Large intestine (tissue), 3 donors: ENCODE measurements at regions not wholly inside any gene's neighbourhood (a gene's known extent, or its start where the extent isn't known, plus 50 kb on each side); places are given as distances from the start of the nearest gene placed in this dataset.

ENCODE experiments used
- DNase-seq, 2 donors: peaks; one replicate each; pipeline versions ENCODE4 v3.0.0 to v3.0.0-alpha.2; 2013
- H3K27ac ChIP-seq: one replicate; pipeline ENCODE4 v1.5.1; 2013; ENCODE audit warnings: low read length
- H3K27me3 ChIP-seq: 2 replicates; pipeline ENCODE4 v1.6.1; 2013; ENCODE audit warnings: low read length; ENCODE audit not compliant: control insufficient read depth, insufficient read depth
- H3K36me3 ChIP-seq: 2 replicates; pipeline ENCODE4 v1.6.1; 2013; ENCODE audit warnings: low read length; ENCODE audit not compliant: control insufficient read depth, insufficient read depth
- H3K4me1 ChIP-seq: one replicate; pipeline ENCODE4 v1.6.1; 2013; ENCODE audit warnings: low read length; ENCODE audit not compliant: control insufficient read depth, insufficient read depth
- H3K4me3 ChIP-seq: one replicate; pipeline ENCODE4 v1.5.1; 2013; ENCODE audit warnings: low read length
- H3K9me3 ChIP-seq: one replicate; pipeline ENCODE4 v1.6.1; 2013; ENCODE audit warnings: mild to moderate bottlenecking, low read depth, low read length, moderate library complexity; ENCODE audit not compliant: control insufficient read depth
- WGBS: methylation state at CpG from one replicate; pipeline ENCODE4 v1.1.5; 2013; ENCODE audit warnings: low lambda C conversion rate; ENCODE audit not compliant: insufficient coverage; 5-methylcytosine and 5-hydroxymethylcytosine counted together

DNA sequence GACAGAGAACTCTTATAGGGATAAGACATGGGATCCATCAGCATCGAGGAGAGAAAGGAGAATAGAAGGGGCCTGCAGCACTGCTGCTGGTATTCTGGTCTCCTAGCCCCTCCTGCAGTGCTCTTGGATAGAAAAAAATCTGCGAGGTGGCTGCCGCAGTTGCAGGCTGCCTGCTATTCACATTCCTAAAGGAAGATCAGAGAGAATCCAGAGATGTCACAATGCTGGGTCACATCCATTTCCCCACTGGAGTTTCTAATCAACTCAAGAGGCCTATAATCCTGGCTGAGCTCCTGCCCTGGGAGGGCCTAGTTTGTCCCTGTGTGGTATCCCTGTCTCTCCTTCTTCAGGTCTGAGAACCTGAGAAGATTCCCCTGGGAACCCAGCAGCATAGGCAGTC is 357.8 kb downstream of the MAFB start:
- no peaks in the 10 kb centered on the region for H3K27me3 ChIP-seq
- no CpG with 5 or more reads among the region's 3 CpGs for WGBS
- H3K9me3 ChIP-seq = no peaks in the 10 kb centered on the region
- H3K4me3 ChIP-seq = no peak overlapping the region
- H3K27ac ChIP-seq = no peak overlapping the region
- H3K36me3 ChIP-seq = no peaks in the 10 kb centered on the region
- DNase-seq = no peak
- H3K4me1 ChIP-seq = no peaks in the 10 kb centered on the region

DNA sequence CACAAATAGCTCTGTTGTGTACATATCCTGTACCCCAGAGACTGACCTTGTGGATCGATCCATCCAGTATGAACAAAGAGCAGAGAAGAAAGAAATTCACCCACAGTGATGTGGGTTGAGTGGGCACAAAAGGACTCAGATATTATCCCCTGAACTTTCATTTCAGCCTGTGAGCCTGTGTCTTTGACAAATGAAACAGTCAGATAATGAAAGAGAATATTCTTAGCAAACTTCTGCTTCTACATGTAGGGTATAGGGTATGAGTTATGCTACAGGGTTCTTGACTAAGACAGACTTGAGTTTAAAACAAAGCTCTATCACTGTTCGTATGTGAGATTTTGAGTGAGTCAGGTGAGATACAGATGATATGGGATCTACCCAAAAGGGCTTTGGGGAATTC is 359.7 kb downstream of the MAFB start:
- Histone ChIP-seq H3K9me3 (no peaks in the 10 kb centered on the region), H3K36me3 (no peaks in the 10 kb centered on the region), H3K27me3 (no peaks in the 10 kb centered on the region), H3K4me1 (no peaks in the 10 kb centered on the region), H3K27ac (no peak overlapping the region), H3K4me3 (no peak overlapping the region)
- no CpG with 5 or more reads among the region's 2 CpGs for WGBS
- DNase-seq = no peak

DNA sequence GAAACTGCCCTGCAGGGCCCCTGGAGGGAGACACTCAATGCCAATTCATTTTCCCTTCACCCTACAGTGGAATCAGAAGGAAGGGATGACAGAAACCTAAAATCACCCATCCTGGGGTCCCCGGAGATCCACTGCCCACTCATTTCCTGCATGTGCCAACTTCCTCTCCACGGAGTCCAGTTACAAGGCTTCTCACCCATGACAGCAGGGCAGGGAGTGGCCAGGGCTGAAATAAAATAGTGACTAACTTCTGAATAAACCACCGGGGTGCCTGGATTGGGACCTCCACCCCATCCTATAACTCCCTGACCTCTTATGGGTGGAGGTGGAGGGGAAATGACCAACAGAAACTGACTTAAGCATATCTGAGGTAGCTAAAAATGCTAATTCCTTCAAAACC is 362.3 kb downstream of the MAFB start:
- WGBS = no CpG with 5 or more reads among the region's 3 CpGs
- H3K27ac ChIP-seq = no peak overlapping the region
- no peak for DNase-seq

DNA sequence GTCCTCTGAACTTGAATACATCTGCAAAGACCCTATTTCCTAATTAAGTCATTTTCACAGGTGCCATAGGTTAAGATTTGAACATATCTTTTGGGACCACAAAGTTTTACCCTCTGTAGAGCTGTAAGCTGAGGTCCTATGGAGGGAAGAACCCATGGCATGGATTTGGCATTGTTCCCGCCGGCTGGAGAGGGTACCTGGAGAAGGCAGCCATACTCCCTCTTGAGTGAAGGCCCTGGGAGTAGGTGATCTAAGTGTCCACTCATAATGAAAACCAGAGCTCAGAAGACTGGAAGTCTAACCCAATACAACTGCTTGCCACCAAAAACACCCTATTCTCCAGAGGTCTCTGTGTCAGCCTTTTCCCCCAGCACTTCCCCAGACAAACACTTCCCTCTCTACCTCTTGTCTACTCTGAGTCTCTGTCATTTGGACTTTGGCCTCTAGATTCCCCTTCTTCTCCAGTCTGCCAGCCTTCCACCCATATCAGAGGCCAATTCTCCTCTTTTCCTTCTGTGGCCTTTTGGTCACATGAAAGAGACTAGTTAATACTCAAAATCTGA is 363.9 kb downstream of the MAFB start:
- no peak overlapping the region for H3K4me3 ChIP-seq
- WGBS = no CpG with 5 or more reads among the region's 2 CpGs
- no peaks in the 10 kb centered on the region for H3K36me3 ChIP-seq
- H3K4me1 ChIP-seq = no peaks in the 10 kb centered on the region
- no peak for DNase-seq
- no peaks in the 10 kb centered on the region for H3K9me3 ChIP-seq
- H3K27me3 ChIP-seq = no peaks in the 10 kb centered on the region
- H3K27ac ChIP-seq = no peak overlapping the region

More for the DNA sequence above, 362.3 kb downstream of the MAFB start:
- Histone ChIP-seq H3K4me1 (no peaks in the 10 kb centered on the region), H3K4me3 (no peak overlapping the region), H3K27me3 (no peaks in the 10 kb centered on the region), H3K9me3 (no peaks in the 10 kb centered on the region), H3K36me3 (no peaks in the 10 kb centered on the region)

DNA sequence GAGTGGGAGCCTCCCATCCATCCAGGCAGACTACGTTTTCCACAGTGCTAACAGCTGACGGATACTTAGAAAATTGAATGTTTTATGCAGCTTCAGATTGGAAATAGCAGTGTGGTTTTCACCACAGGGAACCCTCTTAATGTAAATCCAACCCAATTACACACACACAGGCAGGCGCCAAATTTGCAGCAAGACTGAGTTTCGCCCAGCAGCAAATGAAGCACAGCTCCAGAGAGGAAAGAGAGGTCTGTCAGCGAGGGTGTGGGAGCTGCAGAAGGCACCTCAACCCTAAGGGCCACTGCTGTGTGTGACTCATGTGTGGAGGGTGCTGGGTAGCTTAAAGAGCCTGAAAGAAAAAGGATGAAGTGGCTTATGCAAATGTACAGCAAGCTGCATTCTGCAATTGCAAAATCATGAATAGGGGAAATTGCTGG is 365.7 kb downstream of the MAFB start:
- Histone ChIP-seq H3K4me3 (no peak overlapping the region), H3K27ac (no peak overlapping the region), H3K27me3 (no peaks in the 10 kb centered on the region), H3K9me3 (no peaks in the 10 kb centered on the region), H3K4me1 (no peaks in the 10 kb centered on the region), H3K36me3 (no peaks in the 10 kb centered on the region)
- no peak for DNase-seq
- no CpG with 5 or more reads among the region's 5 CpGs for WGBS

DNA sequence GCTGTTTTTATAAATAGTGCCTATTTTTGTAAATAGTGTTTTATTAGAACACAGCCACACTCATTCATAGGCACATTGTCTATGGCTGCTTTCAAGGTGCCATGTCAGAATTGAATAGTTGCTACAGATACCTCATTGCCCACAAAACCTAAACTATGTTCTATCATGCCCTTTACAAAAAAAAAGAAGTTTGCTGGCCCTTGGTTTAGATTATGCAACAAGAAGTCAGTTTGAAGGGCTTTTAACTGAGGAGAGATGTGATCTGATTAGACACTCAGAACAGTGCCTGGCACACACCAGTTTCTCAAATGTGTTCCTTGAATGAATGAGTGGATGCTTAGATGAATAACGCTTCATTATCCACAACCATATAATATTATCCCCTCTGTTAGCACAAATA is 366.1 kb downstream of the MAFB start:
- no CpG with 5 or more reads among the region's 1 CpG for WGBS
- H3K4me1 ChIP-seq = no peaks in the 10 kb centered on the region
- no peak for DNase-seq
- H3K36me3 ChIP-seq = no peaks in the 10 kb centered on the region
- H3K9me3 ChIP-seq = no peaks in the 10 kb centered on the region
- H3K4me3 ChIP-seq = no peak overlapping the region
- no peak overlapping the region for H3K27ac ChIP-seq
- H3K27me3 ChIP-seq = no peaks in the 10 kb centered on the region

DNA sequence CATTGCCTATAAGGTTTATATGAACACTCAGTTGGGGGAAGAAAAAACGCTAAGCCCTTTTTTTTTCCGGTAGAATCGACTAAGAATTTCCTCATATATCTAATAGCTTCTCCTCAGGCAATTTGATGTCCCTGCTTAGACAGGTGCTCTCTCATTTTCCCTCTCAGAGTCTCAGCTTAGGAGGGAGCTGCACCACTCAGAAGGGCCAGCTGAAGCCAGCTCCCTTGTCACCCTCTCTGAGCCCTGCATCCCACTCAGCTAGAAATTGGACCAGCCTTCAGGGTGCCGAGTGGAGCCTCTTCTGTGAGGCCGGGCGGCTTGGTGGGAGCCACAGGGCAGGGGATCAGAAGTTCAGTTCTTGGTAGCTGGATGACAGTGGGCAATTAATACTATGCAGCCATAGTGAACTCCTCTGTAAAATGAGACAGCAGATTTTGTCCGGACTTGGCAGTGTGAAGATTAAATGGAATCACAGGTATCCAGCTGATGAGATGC is 368.5 kb downstream of the MAFB start:
- H3K4me3 ChIP-seq = no peak overlapping the region
- H3K9me3 ChIP-seq = no peaks in the 10 kb centered on the region
- H3K27ac ChIP-seq = no peak overlapping the region
- no peaks in the 10 kb centered on the region for H3K27me3 ChIP-seq
- no peak for DNase-seq
- WGBS = no CpG with 5 or more reads among the region's 7 CpGs
- H3K4me1 ChIP-seq = no peaks in the 10 kb centered on the region
- H3K36me3 ChIP-seq = no peaks in the 10 kb centered on the region

DNA sequence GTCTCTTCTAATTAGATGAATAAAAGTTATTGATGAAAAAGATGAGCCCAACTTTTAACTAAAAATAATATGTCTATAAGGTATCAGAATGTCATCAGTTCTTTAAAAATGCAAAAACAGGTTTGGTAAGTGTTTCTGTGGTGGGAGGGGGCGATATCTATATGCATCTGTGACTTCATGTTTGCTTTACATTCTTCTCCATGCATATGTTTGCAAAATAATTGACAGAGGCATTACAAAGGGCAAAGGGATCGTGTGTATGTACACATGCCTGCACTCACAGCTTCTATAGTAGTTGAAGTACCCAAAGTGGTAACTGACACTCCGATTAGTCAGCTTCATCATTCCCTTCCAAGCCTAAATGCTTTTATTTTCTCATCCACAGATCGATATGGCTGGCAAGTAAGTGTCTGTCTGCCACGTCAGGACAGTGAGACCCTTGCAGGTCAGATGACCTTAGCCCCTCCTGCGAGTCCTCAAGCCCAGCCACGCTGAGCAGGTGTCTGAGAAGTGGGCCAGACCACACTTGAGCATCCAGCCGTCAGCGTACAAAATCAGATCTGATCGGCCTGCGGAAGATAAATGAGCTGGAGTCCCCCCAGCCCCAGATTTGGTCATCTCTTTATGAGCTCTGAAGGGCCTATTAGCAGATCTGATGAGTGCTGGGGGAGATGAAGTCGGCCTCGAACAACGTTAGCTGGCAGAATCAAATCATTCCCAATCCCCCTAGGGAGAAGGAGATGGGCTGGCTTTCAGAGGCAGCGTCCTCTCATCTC is 369.1 kb downstream of the MAFB start:
- H3K4me3 ChIP-seq = no peak overlapping the region
- no peak for DNase-seq
- WGBS = 40% methylated on average over 2 of the region's 15 CpGs

DNA sequence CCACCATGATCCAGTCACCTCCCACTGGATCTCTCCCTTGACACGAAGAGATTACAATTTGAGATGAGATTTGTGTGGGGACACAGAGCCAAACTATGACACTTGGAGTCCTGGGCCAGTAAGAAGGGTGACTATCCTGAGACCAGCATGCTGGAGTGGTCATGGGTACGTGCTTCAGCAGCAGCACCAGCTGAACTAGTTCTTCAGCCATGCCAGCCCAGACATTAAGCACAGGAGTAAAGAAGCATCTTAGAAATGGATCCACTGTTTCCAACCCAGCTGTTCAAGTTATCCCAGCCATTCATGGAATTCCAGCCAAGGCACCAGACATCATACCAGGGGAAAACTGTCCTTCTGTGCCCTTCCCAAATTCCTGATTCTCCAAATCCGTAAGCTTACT is 370.0 kb downstream of the MAFB start:
- WGBS = no CpG with 5 or more reads among the region's 3 CpGs
- H3K9me3 ChIP-seq = no peaks in the 10 kb centered on the region

More for the DNA sequence above, 369.1 kb downstream of the MAFB start:
- Histone ChIP-seq H3K27me3 (no peaks in the 10 kb centered on the region), H3K27ac (no peak overlapping the region), H3K4me1 (no peaks in the 10 kb centered on the region), H3K9me3 (no peaks in the 10 kb centered on the region), H3K36me3 (no peaks in the 10 kb centered on the region)

DNA sequence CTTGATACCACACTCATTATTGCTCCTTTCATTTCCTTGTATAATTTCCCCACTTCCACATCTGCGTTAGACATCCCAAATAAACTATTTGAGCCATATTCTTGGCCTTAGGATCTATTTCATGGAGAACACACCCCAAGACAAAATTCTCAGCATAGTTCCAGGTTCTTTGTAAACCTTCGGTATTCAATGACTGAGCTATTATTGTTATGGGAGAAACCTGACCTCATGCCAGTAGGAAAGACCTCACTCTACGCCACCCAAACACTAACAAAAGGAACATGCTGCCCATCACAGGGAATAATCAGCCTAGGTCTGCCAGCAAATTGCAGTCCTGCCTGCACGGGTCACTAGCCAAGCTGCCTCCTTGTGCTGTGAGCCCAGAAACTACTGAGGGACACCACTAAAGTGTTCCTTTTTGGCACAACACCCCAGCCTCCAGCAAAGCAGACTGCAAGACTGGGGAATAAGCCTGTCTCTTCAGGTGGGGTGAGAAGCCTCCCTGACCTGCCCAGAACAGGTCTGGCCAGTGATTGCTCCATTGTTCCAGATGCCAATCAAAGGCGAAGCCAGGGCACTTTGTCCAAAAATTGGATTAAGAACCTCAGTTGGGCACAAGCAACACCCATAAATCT is 371.8 kb downstream of the MAFB start:
- no peak for DNase-seq
- 100% methylated on average over 1 of the region's 5 CpGs for WGBS
- no peaks in the 10 kb centered on the region for H3K4me1 ChIP-seq
- no peaks in the 10 kb centered on the region for H3K36me3 ChIP-seq
- H3K27ac ChIP-seq = no peak overlapping the region
- no peaks in the 10 kb centered on the region for H3K27me3 ChIP-seq
- H3K4me3 ChIP-seq = no peak overlapping the region
- no peaks in the 10 kb centered on the region for H3K9me3 ChIP-seq

More for the DNA sequence above, 370.0 kb downstream of the MAFB start:
- Histone ChIP-seq H3K27ac (no peak overlapping the region), H3K4me3 (no peak overlapping the region), H3K27me3 (no peaks in the 10 kb centered on the region), H3K36me3 (no peaks in the 10 kb centered on the region), H3K4me1 (no peaks in the 10 kb centered on the region)
- DNase-seq = no peak
